Muscle of arm (tissue), 1 donor: ENCODE measurements at regions not wholly inside any gene's neighbourhood (a gene's known extent, or its start where the extent isn't known, plus 50 kb on each side); places are given as distances from the start of the nearest gene placed in this dataset.
"Not testable (repeated sequence)": the region's sequence is repeated elsewhere in the genome, so short reads cannot be mapped to it uniquely, and the experiment has no call there.

ENCODE experiments used
- DNase-seq: peaks from one replicate; pipeline ENCODE4 v3.0.0-alpha.2; 2013

GRCh38 chr2:11922294-11922693, 175.9 kb downstream of the LPIN1 start:
- no peak for DNase-seq

- DNase-seq: no peak
These were observed 177.5 kb downstream of the LPIN1 start for GRCh38 chr2:11923935-11924334.

GRCh38 chr2:11925295-11926066, 179.0 kb downstream of the LPIN1 start:
- no peak for DNase-seq

GRCh38 chr2:11930211-11930761, 183.9 kb downstream of the LPIN1 start:
- DNase-seq: peak; percentile 7

GRCh38 chr2:11932048-11932512, 185.6 kb downstream of the LPIN1 start:
- DNase-seq: no peak

- no peak for DNase-seq
These were observed 186.5 kb downstream of the LPIN1 start for GRCh38 chr2:11932962-11933361.

GRCh38 chr2:11933854-11934253, 187.4 kb downstream of the LPIN1 start:
- DNase-seq: no peak

GRCh38 chr2:11936761-11937160, 190.3 kb downstream of the LPIN1 start:
- DNase-seq: no peak

GRCh38 chr2:11938196-11938595, 191.8 kb downstream of the LPIN1 start:
- DNase-seq: peak; percentile 12

GRCh38 chr2:11939523-11939922, 193.1 kb downstream of the LPIN1 start:
- DNase-seq: no peak

GRCh38 chr2:11940121-11940743, 193.8 kb downstream of the LPIN1 start:
- no peak for DNase-seq

- DNase-seq: no peak
These were observed 194.4 kb downstream of the LPIN1 start for GRCh38 chr2:11940799-11941198.

- DNase-seq: no peak
These were observed 195.1 kb downstream of the LPIN1 start for GRCh38 chr2:11941201-11942177.

GRCh38 chr2:11942178-11942569, 195.7 kb downstream of the LPIN1 start:
- DNase-seq: no peak

GRCh38 chr2:11944311-11944710, 197.9 kb downstream of the LPIN1 start:
- no peak for DNase-seq

- DNase-seq: no peak
These were observed 199.0 kb downstream of the LPIN1 start for GRCh38 chr2:11945139-11946126.

- no peak for DNase-seq
These were observed 201.5 kb downstream of the LPIN1 start for GRCh38 chr2:11947956-11948355.

- no peak for DNase-seq
These were observed 203.5 kb downstream of the LPIN1 start for GRCh38 chr2:11949732-11950523.

- no peak for DNase-seq
These were observed 204.5 kb downstream of the LPIN1 start for GRCh38 chr2:11950896-11951295.

GRCh38 chr2:11951492-11951891, 205.1 kb downstream of the LPIN1 start:
- DNase-seq: not testable (repeated sequence)
